ENCODE measurements at regions not wholly inside any gene's neighbourhood (a gene's known extent, or its start where the extent isn't known, plus 50 kb on each side); places are given as distances from the start of the nearest gene placed in this dataset.

GRCh38 chr10:78139341-78139740 is 105.7 kb downstream of the RPS24 start:
- TF ChIP-seq CTCF (IDR thresholded peaks at IDR 0.05 in 2 of 3, conservative IDR thresholded peaks at IDR 0.05 in 1 of 3; ENCODE audit: borderline replicate concordance in 1 of 3, insufficient read depth in 1 of 3, low read depth in 2 of 3, low read length in 2 of 3): no peak
- TF ChIP-seq JUND (IDR thresholded peaks at IDR 0.05): no peak
- TF ChIP-seq FOSL1 (IDR thresholded peaks at IDR 0.05; ENCODE audit: low read depth): no peak
- no peak for TF ChIP-seq EZH2phosphoT487 (IDR thresholded peaks at IDR 0.05; ENCODE audit: borderline replicate concordance)
- no peak for TF ChIP-seq POLR2A (IDR thresholded peaks at IDR 0.05; ENCODE audit: borderline replicate concordance, extremely low read depth, insufficient read depth, insufficient read length)
- no peak for TF ChIP-seq POLR2AphosphoS5 (IDR thresholded peaks at IDR 0.05; ENCODE audit: low read depth, low read length)
- TF ChIP-seq YY1 (IDR thresholded peaks at IDR 0.05; ENCODE audit: extremely low read depth, insufficient replicate concordance, low read depth, low read length): no peak
- no peak for TF ChIP-seq MAX (IDR thresholded peaks at IDR 0.05)
- no peak for TF ChIP-seq SRF (IDR thresholded peaks at IDR 0.05; ENCODE audit: low read depth)
- TF ChIP-seq RAD21 (IDR thresholded peaks at IDR 0.05; ENCODE audit: low read depth): no peak

All from HCT116 (cell line).